Heart left ventricle (tissue), 16 donors: ENCODE measurements at regions not wholly inside any gene's neighbourhood (a gene's known extent, or its start where the extent isn't known, plus 50 kb on each side); places are given as distances from the start of the nearest gene placed in this dataset.
A peak's percentile ranks its signal among the peaks of the same experiment; 100 is the strongest.

ENCODE experiments used
- ATAC-seq, 4 donors: fragments of 200-7000 bp; cut with Tn5 transposase; one replicate each; pipeline ENCODE4 v1.9.1; 2020 to 2022; ENCODE audit warnings: moderate library complexity in 4 of 4, mild to moderate bottlenecking in 3 of 4, moderate number of reproducible peaks in 1 of 4
- DNase-seq, 5 donors: peaks; one replicate each; pipeline ENCODE4 v3.0.0-alpha.2; 2020
- H3K27ac ChIP-seq, 12 donors: fragments of 200-600 bp; sonication (generic) in 4 of 12; one replicate each; pipeline versions ENCODE4 v1.5.0 to v1.8.0; 2016 to 2022; ENCODE audit warnings: mild to moderate bottlenecking in 2 of 12
- H3K27me3 ChIP-seq, 9 donors: fragments of 200-600 bp; sonication (generic) in 2 of 9; one replicate each; pipeline versions ENCODE4 v1.5.1 to v1.8.0; 2016 to 2022; ENCODE audit warnings: mild to moderate bottlenecking in 3 of 9
- H3K36me3 ChIP-seq, 9 donors: fragments of 200-600 bp; sonication (generic) in 2 of 9; one replicate each; pipeline versions ENCODE4 v1.5.0 to v1.8.0; 2018 to 2022; ENCODE audit warnings: mild to moderate bottlenecking in 2 of 9
- H3K4me1 ChIP-seq, 12 donors: fragments of 200-600 bp; sonication (generic) in 4 of 12; one replicate each; pipeline versions ENCODE4 v1.5.0 to v1.8.0; 2016 to 2022; ENCODE audit warnings: mild to moderate bottlenecking in 3 of 12
- H3K4me3 ChIP-seq, 12 donors: fragments of 200-600 bp; sonication (generic) in 4 of 12; one replicate each; pipeline versions ENCODE4 v1.5.0 to v1.8.0; 2017 to 2022; ENCODE audit warnings: mild to moderate bottlenecking in 9 of 12, moderate library complexity in 4 of 12
- H3K9me3 ChIP-seq, 12 donors: fragments of 200-600 bp; sonication (generic) in 4 of 12; one replicate each; pipeline versions ENCODE4 v1.5.0 to v1.8.0; 2016 to 2022; ENCODE audit warnings: mild to moderate bottlenecking in 1 of 12
- POLR2A ChIP-seq, 2 donors: fragments of 450-650 bp; IDR thresholded peaks; one replicate each; pipeline ENCODE4 v1.6.1; 2017; ENCODE audit warnings: antibody characterized with exemption in 2 of 2, mild to moderate bottlenecking in 2 of 2, moderate library complexity in 2 of 2
- WGBS, 4 donors: extraction: QIAGEN DNeasy Blood & Tissue Kit in 2 of 4; methylation state at CpG; one replicate each; pipeline versions ENCODE4 v1.1.5 to v1.1.7; 2013 to 2018; 5-methylcytosine and 5-hydroxymethylcytosine counted together
- intact Hi-C, 10 donors: fragments of 100-400 bp; cut with DNase I; formaldehyde crosslinking; loops; one replicate each; pipeline versions ENCODE4 v1.11.1 to v1.14.2; 2022
- TF ChIP-seq, protein P1 (sequence below), 12 donors: fragments of 200-600 bp; sonication (generic) in 4 of 12; IDR thresholded peaks; one replicate each; pipeline versions ENCODE4 v1.5.0 to v1.8.0; 2018 to 2022; ENCODE audit warnings: antibody characterized with exemption in 12 of 12, mild to moderate bottlenecking in 5 of 12
- donor health status: ischemic (EF 13 %, LVEDD 7.1; RV severe dilation, severe dysfunction).
- donor health status: healthy with polysubstance abuse.
- donor health status: DM: no; HTN: yes; CAD: no.
- donor health status: DM: no; HTN: no; CAD: no.
- donor health status: ischemic (EF 25% LVEDD 6.9; RV normal size, moderate dysfunction).
- donor health status: ischemic (EF 25% LVEDD 5.7; RV mildly dilated, moderate dysfunction).
- donor health status: healthy.
- donor health status: DM: yes; HTN: yes; CAD: no.
- donor health status: ischemic (EF 35%, LVEDD 5.7; RV mildly dilated, moderate dysfunction).
- donor health status: nonischemic (EF 11% LVEDD 7.7; RV severe dilation, severe dysfunction).
- donor health status: DM: yes; HTN: yes; CAD: no.
- donor health status: PGD.
- donor health status: ischemic (EF 29% LVEDD 5.4; RV normal size, mild dysfunction).
- donor health status: nonischemic (EF 23%, LVEDD 6.1; RV moderate dilation, normal function).

DNA sequence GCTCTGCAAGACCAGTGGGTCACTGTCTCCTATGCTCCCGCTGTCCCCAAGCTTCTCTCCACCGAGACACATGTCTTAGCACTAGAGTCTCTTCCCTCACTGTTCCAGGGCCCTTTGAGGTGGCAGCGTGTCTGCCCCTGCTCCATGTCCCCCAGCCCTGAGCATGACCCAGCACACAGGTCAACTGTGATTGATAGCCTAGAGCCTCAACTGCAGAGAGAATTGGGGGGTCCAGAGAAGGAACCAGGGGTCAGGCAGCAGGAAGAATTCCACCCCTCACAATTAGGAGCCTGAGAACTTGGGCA is 54.6 kb upstream of the ODC1 start:
- WGBS, 4 donors, result 75 to 91% (median 81%) methylated on average over 3 of the region's 3 CpGs
- Histone ChIP-seq H3K4me3 (no peak overlapping the region), H3K27ac (no peak overlapping the region), H3K4me1 (peaks cover 0 to 3% (median 0%) of the 10 kb centered on the region in 12 donors), H3K36me3 (no peaks in the 10 kb centered on the region), H3K27me3 (peaks cover 0 to 2% (median 0%) of the 10 kb centered on the region in 9 donors), H3K9me3 (no peaks in the 10 kb centered on the region)
- TF ChIP-seq, protein P1, sequence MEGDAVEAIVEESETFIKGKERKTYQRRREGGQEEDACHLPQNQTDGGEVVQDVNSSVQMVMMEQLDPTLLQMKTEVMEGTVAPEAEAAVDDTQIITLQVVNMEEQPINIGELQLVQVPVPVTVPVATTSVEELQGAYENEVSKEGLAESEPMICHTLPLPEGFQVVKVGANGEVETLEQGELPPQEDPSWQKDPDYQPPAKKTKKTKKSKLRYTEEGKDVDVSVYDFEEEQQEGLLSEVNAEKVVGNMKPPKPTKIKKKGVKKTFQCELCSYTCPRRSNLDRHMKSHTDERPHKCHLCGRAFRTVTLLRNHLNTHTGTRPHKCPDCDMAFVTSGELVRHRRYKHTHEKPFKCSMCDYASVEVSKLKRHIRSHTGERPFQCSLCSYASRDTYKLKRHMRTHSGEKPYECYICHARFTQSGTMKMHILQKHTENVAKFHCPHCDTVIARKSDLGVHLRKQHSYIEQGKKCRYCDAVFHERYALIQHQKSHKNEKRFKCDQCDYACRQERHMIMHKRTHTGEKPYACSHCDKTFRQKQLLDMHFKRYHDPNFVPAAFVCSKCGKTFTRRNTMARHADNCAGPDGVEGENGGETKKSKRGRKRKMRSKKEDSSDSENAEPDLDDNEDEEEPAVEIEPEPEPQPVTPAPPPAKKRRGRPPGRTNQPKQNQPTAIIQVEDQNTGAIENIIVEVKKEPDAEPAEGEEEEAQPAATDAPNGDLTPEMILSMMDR (IDR thresholded peaks at IDR 0.05), result no peak
- no peak for TF ChIP-seq POLR2A (IDR thresholded peaks at IDR 0.05)
- ATAC-seq, result no peak
- intact Hi-C loops, result no loop called here
- no peak for DNase-seq

DNA sequence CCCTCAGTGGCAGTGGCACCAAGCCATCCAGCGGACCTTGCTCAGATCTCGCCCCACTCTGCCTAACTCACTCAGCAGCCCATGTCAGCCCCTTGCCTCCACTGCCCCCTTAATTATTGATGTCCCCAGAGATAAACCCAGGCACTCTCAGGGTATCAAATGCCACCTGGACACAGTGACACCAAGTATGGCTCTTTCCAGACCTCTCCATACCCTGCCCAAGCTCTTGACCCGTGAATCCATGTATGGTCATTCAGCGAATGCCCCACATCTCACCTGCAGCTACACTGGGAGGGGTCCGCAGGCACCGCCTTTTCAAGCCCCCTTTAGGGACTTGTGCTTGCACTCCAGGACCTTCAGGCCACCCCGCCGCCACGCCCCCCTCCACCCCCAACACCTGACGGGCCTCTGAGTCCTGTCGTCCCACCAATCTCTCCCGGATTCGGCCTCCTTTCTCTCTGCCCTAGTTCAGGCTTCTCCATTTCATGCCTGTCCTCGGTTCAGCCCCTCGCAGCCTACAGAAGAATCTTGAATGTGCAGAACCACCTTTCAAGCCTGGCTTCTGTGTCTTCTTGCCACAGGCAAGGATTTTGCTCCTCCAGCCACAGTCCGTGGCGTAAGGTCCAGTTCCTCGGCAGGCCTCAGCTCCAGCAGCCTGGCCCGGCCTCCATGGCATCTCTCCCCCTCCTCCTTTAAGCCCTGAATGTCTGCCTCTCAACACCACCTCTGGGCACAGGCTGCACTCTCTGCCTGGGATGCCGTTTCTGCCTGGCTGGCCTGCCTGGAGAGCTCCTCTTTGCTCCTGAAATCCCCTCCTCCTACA is 54.1 kb upstream of the ODC1 start:
- H3K27me3 ChIP-seq, result peaks cover 0 to 6% (median 0%) of the 10 kb centered on the region in 9 donors
- TF ChIP-seq POLR2A (IDR thresholded peaks at IDR 0.05), result no peak
- TF ChIP-seq, protein P1 (IDR thresholded peaks at IDR 0.05), result no peak
- intact Hi-C loops, result no loop called here
- no peaks in the 10 kb centered on the region for H3K36me3 ChIP-seq
- 92 to 94% (median 92%) methylated on average over 20 of the region's 20 CpGs for WGBS, 4 donors
- no peaks in the 10 kb centered on the region for H3K9me3 ChIP-seq
- ATAC-seq, result no peak
- no peak overlapping the region for H3K27ac ChIP-seq
- H3K4me1 ChIP-seq, result peaks cover 0 to 3% (median 0%) of the 10 kb centered on the region in 12 donors
- H3K4me3 ChIP-seq, result no peak overlapping the region
- peak in 1 of 5 donors; percentile 10 for DNase-seq

DNA sequence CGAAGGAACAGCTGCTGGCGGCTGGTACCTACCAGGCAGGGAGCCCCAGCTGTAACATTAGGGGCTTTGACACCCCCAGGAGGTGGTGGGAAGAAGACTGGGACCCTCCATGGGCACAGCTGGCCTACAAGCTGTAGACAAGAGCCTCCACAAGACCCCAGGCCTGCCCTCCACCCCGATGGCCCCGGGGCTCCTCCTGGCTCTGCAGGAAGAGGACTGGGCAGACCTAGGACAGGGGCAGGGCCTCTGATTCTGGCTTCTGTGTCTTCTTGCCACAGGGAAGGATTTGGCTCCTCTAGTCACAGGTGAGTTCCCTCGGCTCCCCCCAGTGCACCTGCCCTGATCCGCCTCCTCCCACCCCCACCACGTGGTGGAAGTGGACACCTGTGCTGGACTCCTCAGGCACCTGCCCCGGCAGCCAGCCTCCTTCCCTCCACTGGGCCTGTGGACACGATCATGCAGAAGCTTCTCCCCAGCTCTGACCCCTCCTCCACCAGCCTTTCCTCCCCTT is 53.4 kb upstream of the ODC1 start:
- ATAC-seq (no peak), DNase-seq (peak in 1 of 5 donors; percentile 17)
- H3K27ac ChIP-seq, result no peak overlapping the region
- H3K36me3 ChIP-seq, result no peaks in the 10 kb centered on the region
- TF ChIP-seq POLR2A (IDR thresholded peaks at IDR 0.05), result no peak
- TF ChIP-seq, protein P1 (IDR thresholded peaks at IDR 0.05), result no peak
- WGBS, 4 donors, result 83 to 91% (median 86%) methylated on average over 6 to 9 of the region's 9 CpGs
- peaks cover 0 to 3% (median 0%) of the 10 kb centered on the region in 12 donors for H3K4me1 ChIP-seq
- peaks cover 0 to 12% (median 3%) of the 10 kb centered on the region in 9 donors for H3K27me3 ChIP-seq
- no peak overlapping the region for H3K4me3 ChIP-seq
- H3K9me3 ChIP-seq, result no peaks in the 10 kb centered on the region
- intact Hi-C loops, result no loop called here

DNA sequence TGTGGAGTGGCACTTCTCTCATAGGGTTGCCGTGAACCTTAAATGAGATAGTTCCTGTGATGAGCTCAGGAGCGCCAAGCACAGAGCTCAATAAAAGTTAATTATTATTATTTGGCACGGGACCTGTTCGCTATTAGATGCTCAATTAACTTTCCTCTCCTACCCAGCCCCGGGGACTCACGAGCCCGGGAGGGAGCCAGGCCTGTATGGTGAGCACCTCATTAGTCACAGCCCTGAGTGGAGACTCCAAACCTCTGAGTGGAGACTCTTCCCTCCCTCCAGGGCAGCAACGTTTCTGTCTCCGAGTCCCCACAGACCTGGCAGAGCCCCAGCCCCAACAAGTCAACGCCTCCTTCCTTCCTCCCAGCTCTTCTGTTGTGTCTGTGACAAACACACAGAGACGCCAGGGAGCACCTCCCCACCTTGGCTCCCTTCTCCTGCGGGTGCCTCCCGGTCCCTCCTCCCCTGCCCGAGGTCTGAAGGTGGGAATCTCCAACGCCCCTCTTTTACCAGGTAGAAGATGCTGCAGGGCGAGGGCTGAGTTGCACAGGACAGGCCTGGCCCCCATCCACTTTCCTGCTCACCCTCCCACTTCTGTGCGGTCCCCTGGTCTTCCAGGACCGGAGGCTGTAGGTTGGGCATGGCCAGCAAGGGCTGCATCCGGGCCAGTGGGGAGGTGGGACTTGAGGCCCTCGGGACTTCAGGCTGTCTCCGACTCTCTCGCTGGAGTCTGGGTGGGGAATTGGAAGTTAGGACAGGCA is 52.7 kb upstream of the ODC1 start:
- H3K27me3 ChIP-seq, result peaks cover 0 to 15% (median 3%) of the 10 kb centered on the region in 9 donors
- no peak for ATAC-seq
- H3K4me1 ChIP-seq, result peaks cover 0 to 3% (median 0%) of the 10 kb centered on the region in 12 donors
- peak in 1 of 5 donors; percentile 20 for DNase-seq
- 60 to 70% (median 64%) methylated on average over 18 to 22 of the region's 22 CpGs for WGBS, 4 donors
- H3K36me3 ChIP-seq, result no peaks in the 10 kb centered on the region
- H3K4me3 ChIP-seq, result no peak overlapping the region
- H3K27ac ChIP-seq, result no peak overlapping the region
- intact Hi-C loops, result no loop called here
- H3K9me3 ChIP-seq, result no peaks in the 10 kb centered on the region
- TF ChIP-seq POLR2A (IDR thresholded peaks at IDR 0.05), result no peak
- TF ChIP-seq, protein P1 (IDR thresholded peaks at IDR 0.05), result no peak
